Colon (tissue), 2 donors: ENCODE measurements at regions not wholly inside any gene's neighbourhood (a gene's known extent, or its start where the extent isn't known, plus 50 kb on each side); places are given as distances from the start of the nearest gene placed in this dataset.

Source experiments
- FAIRE-seq: peaks from 2 replicates; lab custom pipeline; 2012; peaks lifted over from hg19 to GRCh38; lab: Jason Lieb, UNC
- donor health status: control.
- donor health status: control.

- no peak for FAIRE-seq
Measured at GRCh38 chr7:106419455-106420182, 134.8 kb upstream of the NAMPT start.

GRCh38 chr7:106418526-106418925 lies 133.7 kb upstream of the NAMPT start:
- no peak for FAIRE-seq

GRCh38 chr7:106418094-106418493 lies 133.3 kb upstream of the NAMPT start:
- FAIRE-seq, result no peak

- no peak for FAIRE-seq
Measured at GRCh38 chr7:106417273-106417902, 132.6 kb upstream of the NAMPT start.

GRCh38 chr7:106416430-106416829 lies 131.6 kb upstream of the NAMPT start:
- peak; percentile 10 for FAIRE-seq

- no peak for FAIRE-seq
Measured at GRCh38 chr7:106415433-106415832, 130.7 kb upstream of the NAMPT start.

- FAIRE-seq, result no peak
Measured at GRCh38 chr7:106413446-106413845, 128.7 kb upstream of the NAMPT start.

- no peak for FAIRE-seq
Measured at GRCh38 chr7:106405697-106406141, 120.9 kb upstream of the NAMPT start.

GRCh38 chr7:106402898-106403297 lies 118.1 kb upstream of the NAMPT start:
- FAIRE-seq, result no peak

GRCh38 chr7:106400923-106401322 lies 116.1 kb upstream of the NAMPT start:
- FAIRE-seq, result no peak

GRCh38 chr7:106398786-106399185 lies 114.0 kb upstream of the NAMPT start:
- FAIRE-seq, result no peak

GRCh38 chr7:106397994-106398393 lies 113.2 kb upstream of the NAMPT start:
- no peak for FAIRE-seq

GRCh38 chr7:106394526-106394925 lies 109.7 kb upstream of the NAMPT start:
- no peak for FAIRE-seq

GRCh38 chr7:106393564-106394251 lies 108.9 kb upstream of the NAMPT start:
- FAIRE-seq, result no peak

GRCh38 chr7:106392590-106392989 lies 107.8 kb upstream of the NAMPT start:
- FAIRE-seq, result no peak

- no peak for FAIRE-seq
Measured at GRCh38 chr7:106392144-106392543, 107.4 kb upstream of the NAMPT start.

- FAIRE-seq, result no peak
Measured at GRCh38 chr7:106386958-106387357, 102.2 kb upstream of the NAMPT start.

- no peak for FAIRE-seq
Measured at GRCh38 chr7:106384373-106384772, 99.6 kb upstream of the NAMPT start.

GRCh38 chr7:106382929-106383328 lies 98.1 kb upstream of the NAMPT start:
- no peak for FAIRE-seq

GRCh38 chr7:106382129-106382528 lies 97.3 kb upstream of the NAMPT start:
- no peak for FAIRE-seq

- no peak for FAIRE-seq
Measured at GRCh38 chr7:106381252-106381651, 96.5 kb upstream of the NAMPT start.

GRCh38 chr7:106377847-106378361 lies 93.1 kb upstream of the NAMPT start:
- no peak for FAIRE-seq
